Epithelial cell of esophagus (primary cell): ENCODE measurements at regions not wholly inside any gene's neighbourhood (a gene's known extent, or its start where the extent isn't known, plus 50 kb on each side); places are given as distances from the start of the nearest gene placed in this dataset.

Experiments used
- DNase-seq: peaks from one replicate; pipeline ENCODE4 v3.0.0; 2010; ENCODE audit warnings: low read depth
- H3K4me3 ChIP-seq: 2 replicates; pipeline ENCODE4 v1.5.1; 2011; ENCODE audit warnings: mild to moderate bottlenecking, low read length, control low read depth
- TF ChIP-seq, protein P1 (sequence below): IDR thresholded peaks from 2 replicates; pipeline ENCODE4 v1.5.1; 2011; ENCODE audit warnings: low read depth, mild to moderate bottlenecking, low read length, control low read depth, inconsistent platforms; ENCODE audit not compliant: insufficient read depth; ENCODE audit errors: missing control alignments

DNA sequence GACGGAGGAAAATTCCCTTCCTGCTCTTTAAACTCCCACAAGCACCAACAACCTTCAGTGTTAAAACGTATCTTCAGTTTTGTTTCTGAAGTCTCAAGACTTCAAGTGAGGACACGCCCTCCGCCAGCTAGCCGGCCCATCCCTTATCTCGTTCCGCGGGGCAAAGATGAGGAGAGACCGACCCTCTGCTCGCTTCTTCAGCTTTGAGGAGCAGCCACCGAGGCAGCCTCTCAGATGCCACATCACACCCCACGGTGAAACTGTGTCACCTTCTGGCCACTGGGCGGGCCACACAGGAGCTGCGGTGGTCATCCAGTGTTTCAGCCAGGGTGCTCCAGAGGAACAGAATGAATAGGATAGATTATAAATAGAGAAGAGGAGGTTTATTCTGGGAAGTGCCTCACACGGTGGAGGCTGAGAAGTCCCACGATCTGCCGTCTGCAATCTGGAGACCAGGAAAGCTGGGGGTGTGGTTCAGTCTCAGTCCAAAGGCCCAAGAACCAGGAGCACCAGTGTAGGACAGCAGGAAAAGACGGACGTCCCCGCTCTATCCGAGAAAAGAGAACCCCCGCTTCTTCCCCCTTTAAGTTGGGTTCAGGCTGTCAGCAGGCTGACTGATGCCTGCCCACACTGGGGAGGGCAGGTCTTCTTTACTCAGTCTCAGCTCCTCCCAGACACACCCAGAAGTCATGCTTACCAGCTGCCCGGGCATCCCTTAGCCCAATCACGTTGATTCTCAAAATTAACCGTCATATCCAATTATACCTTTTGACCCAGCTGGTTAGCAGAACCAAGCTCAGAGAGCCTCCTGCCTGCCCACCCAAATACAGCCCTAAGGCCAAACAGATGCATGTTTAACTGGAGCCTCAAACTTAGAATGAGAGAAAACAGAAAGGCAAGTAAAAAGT, 399.7 kb upstream of the ID2 start:
- TF ChIP-seq, protein P1, sequence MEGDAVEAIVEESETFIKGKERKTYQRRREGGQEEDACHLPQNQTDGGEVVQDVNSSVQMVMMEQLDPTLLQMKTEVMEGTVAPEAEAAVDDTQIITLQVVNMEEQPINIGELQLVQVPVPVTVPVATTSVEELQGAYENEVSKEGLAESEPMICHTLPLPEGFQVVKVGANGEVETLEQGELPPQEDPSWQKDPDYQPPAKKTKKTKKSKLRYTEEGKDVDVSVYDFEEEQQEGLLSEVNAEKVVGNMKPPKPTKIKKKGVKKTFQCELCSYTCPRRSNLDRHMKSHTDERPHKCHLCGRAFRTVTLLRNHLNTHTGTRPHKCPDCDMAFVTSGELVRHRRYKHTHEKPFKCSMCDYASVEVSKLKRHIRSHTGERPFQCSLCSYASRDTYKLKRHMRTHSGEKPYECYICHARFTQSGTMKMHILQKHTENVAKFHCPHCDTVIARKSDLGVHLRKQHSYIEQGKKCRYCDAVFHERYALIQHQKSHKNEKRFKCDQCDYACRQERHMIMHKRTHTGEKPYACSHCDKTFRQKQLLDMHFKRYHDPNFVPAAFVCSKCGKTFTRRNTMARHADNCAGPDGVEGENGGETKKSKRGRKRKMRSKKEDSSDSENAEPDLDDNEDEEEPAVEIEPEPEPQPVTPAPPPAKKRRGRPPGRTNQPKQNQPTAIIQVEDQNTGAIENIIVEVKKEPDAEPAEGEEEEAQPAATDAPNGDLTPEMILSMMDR, result no peak
- no peak overlapping the region for H3K4me3 ChIP-seq
- DNase-seq, result no peak

- no peak for DNase-seq
- H3K4me3 ChIP-seq, result no peak overlapping the region
- TF ChIP-seq, protein P1, result no peak
Observed at GRCh38 chr2:8282858-8283252, 399.0 kb upstream of the ID2 start.

- DNase-seq, result no peak
- TF ChIP-seq, protein P1, result no peak
- H3K4me3 ChIP-seq, result no peak overlapping the region
Observed at GRCh38 chr2:8285081-8285480, 396.8 kb upstream of the ID2 start.

GRCh38 chr2:8285898-8286297, 396.0 kb upstream of the ID2 start:
- TF ChIP-seq, protein P1, result no peak
- H3K4me3 ChIP-seq, result no peak overlapping the region
- no peak for DNase-seq

GRCh38 chr2:8288206-8288605, 393.6 kb upstream of the ID2 start:
- DNase-seq, result no peak
- TF ChIP-seq, protein P1, result no peak
- no peak overlapping the region for H3K4me3 ChIP-seq

- DNase-seq, result no peak
- no peak overlapping the region for H3K4me3 ChIP-seq
- TF ChIP-seq, protein P1, result no peak
Observed at GRCh38 chr2:8289111-8289510, 392.7 kb upstream of the ID2 start.
